GM18517 (cell line): ENCODE measurements at regions not wholly inside any gene's neighbourhood (a gene's known extent, or its start where the extent isn't known, plus 50 kb on each side); places are given as distances from the start of the nearest gene placed in this dataset.

ENCODE experiments used
- ATAC-seq: cut with Tn5 transposase; IDR thresholded peaks from one replicate; pipeline ENCODE4 v1.9.1; 2021; ENCODE audit warnings: mild to moderate bottlenecking, moderate library complexity; ENCODE audit not compliant: unreplicated experiment

DNA sequence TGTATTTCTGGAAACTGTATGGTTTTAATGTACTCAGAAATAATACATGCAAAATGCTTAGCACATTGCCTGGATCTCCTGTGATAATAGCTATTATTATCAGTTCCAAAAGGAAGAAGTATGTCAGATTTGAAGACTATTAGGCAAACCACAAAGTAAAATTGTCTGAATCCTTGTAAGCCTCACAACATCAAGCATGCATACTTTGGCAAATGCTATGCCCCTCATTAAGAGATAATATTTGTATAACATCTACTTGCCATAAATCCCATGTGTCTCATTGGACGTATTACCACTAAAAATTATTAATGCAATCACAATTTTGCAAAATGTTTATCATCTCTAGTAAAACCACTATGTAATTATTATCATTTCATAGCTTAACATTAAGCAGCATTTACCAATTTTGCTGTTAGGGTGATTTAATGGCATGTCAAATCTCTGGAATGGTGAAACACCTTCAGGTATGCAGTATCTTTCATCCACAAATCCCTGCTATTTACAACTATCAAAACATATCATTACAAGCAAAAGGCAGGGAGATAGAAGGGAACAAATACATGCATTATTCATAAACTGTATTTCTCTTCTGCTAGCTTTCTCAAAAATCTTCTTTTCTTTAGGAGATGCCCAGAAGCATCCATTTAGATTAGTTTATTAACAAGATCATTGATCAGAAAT lies 974.6 kb upstream of the RAG2 start:
- ATAC-seq, result no peak

DNA sequence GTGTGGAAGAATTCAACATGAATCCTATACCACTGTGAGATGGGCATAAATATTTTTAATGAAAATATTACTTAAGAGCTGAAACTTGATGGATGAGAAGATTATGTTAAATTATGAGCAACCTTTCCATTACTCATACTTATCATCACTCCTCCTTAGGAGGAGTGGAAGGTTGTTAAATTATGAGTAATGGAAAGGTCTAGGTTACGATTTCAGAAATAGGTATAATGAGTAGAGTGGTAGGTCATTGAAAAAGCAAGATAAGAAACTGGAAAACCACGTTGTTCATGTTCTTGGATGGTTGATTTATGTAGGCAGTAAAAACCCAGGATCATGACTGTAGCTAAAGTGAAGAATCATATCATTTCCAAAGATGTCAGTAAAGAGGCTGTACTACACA lies 973.2 kb upstream of the RAG2 start:
- no peak for ATAC-seq

DNA sequence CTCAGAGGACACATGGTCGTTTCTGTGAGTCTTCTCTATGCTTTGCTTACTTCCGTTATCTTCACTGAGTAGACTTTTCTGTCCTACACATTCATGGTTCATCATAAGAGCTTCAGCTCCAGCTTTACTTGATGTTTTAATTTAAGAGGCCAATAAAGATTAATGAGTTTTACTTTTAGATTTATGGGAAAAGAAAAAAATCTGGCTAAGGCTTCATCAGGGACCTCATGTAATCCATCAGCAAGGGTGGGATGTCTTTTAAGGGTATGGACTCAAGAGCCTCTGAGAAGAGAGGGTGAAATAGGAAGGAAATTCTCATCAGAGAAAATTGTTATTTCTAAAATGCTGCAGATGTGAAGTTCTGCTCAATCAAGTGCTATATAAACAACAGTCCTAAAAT lies 963.0 kb upstream of the RAG2 start:
- no peak for ATAC-seq

DNA sequence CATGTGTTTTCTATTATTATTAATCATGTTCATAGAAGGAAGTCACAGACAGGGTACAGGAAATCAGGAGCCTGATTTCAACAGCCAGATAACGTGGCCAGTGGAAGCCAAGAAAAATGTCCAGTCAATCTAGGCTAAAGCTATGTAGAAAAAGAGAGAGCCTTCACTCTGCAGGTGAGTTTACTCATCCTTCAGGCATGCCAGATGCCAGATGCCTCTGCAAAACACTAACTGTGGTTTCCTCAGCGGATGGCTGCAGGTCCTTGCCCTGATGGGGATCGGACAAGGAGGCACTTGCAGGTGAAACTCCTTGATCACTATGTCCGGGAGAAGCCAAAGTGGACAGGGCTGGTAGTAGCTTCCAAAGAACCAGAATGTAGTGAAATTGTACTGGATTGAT lies 962.3 kb upstream of the RAG2 start:
- no peak for ATAC-seq

DNA sequence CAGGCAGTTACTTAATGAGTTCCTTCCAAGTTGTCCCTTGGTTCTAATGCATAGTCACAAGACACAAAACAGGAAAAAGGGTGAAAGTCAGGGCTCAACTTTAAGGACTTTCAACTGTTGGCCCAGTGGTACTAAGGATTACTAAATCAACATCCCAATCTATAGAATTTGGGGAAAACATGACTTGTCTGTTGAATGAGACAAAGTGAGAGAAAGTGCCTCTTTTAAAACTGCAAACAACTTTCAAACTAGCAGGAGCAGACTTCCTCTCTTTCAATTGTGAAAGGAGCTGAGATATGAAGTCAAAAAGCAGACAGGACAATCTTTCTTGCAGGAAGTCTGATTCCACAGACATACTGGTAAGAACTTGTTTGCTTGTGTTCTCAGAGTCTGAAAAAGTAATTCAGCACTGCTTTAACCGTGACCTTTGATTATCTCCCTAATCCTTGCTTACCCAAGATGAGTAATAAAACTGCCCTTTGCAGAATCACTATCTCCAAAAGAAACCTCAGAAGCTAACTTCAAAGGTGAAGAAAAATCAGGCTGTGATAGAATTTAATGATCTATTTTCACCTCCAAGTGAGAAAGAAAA lies 960.7 kb upstream of the RAG2 start:
- ATAC-seq, result no peak

DNA sequence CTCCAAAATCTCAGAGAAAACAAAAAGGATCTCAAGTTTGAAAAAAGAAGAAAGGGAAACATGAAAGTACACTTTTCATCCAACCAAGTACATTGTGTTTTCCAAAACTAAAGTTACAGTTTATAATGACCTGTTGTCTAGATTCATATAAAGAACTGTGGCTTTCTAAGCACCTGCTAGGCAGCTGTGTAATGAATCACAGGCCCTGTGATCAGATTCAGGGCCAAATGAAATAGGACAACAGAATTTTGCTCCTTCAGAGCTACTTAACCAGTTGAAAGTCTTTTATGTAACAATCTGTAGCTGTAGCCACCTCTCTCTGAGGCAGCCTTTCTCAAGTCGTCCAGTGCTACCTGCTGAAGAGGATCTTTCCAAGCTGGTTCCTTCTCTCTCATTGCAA lies 960.0 kb upstream of the RAG2 start:
- ATAC-seq, result no peak

DNA sequence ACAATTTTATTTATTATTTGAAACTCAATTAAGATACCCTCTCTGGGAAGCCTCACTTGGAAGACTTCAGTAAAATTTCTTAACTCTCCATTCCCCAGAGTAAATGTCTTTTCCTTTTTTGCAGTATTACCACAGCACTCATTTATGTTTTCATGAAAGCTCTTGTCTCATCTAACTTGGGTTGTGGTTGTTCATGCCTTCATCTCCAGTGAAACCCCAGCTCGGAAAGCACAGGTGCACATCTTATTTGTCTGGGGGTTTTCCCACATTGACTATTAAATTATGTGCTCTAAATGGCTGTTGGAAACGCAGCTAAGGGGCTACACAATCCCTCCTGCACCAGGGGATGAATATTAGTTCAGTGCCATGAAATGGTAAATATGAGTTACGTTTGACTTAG lies 954.2 kb upstream of the RAG2 start:
- ATAC-seq, result no peak

DNA sequence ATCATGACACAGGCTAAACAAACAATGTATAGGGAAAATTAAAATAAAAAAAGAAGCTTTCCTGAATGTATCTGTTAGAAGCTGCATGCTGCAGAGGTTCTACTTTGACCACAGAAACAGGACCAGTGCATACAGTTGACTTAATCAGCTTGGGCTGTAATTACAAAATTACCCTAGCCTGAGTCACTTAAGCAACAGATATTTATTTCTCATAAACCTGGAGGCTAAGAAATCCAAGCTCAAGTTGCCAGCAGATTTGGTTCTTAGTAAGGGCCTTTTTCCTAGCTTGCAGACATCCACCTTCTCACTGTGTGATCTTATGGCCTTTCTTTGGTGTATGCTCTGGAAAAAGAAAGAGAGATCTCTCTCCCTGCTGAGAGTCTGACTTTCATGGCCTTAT lies 946.5 kb upstream of the RAG2 start:
- no peak for ATAC-seq

DNA sequence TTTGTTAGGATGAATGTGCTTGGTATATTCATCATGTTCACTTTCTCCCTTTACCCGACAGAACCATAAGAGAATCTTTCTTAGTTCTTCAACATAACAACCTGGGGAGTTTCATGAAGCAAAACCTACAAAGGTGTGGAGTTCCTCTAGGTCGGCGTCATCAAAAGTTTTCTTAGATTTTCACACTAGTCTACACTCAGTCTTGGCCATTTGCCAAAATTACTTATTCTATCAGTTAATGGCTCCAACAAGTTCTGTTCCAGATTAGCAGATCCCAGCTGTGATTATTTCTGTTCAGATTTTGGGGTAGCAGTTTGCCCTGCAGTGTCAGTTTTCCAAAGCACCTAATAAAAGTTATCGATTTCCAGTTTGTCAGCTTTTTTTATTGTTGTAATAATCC lies 935.8 kb upstream of the RAG2 start:
- no peak for ATAC-seq

DNA sequence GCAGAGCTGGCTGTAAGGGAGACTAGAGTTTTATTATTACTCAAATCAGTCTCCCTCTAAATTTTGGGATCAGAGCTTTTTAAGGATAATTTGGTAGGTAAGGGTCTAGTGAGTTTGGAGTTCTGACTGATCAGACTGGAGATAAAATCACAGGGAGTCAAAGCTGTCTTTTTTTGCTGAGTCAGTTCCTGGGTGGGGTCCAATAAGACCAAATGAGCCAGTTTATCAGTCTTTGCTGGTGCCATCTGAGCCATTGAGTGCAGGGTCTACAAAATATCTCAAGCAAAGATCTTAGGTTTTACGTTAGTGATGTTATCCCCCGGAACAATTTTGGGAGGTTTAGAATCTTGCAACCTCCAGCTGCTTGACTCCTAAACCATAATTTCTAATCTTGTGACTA lies 935.1 kb upstream of the RAG2 start:
- no peak for ATAC-seq

DNA sequence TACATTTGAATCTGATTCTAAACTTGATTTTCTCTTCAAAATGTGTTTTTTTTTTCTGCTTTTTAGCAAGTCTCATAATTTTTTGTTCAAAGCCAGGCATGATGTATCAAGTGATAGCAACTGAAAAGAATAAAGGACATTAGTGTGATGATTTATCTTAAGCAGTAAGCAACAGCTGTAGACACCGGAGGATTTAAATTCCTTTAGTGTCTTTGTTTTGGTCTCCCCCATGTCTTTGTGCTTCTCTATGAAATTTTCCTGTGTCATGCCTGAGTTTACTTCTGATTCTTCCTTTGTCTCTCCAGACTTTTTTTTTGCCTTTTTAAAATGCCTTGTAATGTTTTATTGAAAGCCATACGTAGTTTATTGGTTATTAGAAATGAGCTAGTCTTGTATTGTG lies 934.2 kb upstream of the RAG2 start:
- no peak for ATAC-seq

DNA sequence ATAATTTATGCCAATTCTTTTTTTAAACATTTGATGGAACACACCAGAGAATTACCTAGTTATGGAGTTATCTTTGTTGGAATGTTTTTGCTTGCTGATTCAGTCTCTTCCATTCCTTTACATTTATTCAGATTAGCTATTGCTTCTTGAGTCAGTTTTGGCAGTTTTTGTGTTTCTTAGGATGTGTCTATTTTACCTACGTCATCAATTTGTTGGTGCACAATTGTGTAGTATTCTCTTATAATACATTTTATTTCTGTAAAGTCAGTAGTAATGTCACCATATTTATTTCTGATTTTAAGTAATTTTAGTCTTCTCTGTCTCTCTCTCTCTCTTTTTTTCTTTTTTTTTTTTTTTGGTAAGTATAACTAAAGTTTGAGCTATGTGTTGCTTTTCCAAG lies 929.5 kb upstream of the RAG2 start:
- ATAC-seq, result no peak

DNA sequence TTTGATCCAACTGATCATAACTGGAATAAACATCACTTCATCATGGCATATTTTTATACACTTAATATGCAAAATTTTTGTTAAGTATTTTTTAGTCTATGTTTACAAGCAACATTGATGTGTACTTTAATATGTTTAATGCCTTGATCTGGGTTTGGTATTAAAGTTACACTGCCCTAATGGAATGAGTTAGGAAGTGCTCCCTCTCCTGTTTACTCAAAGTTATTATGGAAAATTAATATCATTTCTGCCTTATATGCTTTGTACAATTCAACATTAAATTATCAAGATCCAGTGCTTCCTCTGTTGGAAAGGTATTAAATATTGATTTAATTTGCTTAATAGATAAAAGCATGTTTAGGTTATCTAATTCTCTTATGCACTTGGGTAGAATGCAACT lies 927.3 kb upstream of the RAG2 start:
- ATAC-seq, result no peak

DNA sequence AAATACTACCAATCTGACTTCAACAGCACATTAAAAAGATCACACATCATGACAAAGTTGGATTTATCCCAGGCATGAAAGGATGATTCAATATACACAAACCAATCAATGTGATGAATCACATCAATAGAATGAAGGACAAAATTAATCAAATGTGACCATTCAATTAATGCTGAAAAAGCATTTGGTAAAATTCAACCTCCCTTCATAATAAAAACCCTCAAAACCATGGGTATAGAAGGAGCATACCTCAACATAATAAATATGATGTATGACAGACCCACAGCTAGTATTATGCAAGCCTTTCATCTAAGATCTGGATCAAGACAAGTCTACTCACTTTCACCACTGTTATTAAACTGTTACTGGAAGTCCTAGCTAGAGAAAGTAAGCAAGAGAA lies 921.7 kb upstream of the RAG2 start:
- no peak for ATAC-seq

DNA sequence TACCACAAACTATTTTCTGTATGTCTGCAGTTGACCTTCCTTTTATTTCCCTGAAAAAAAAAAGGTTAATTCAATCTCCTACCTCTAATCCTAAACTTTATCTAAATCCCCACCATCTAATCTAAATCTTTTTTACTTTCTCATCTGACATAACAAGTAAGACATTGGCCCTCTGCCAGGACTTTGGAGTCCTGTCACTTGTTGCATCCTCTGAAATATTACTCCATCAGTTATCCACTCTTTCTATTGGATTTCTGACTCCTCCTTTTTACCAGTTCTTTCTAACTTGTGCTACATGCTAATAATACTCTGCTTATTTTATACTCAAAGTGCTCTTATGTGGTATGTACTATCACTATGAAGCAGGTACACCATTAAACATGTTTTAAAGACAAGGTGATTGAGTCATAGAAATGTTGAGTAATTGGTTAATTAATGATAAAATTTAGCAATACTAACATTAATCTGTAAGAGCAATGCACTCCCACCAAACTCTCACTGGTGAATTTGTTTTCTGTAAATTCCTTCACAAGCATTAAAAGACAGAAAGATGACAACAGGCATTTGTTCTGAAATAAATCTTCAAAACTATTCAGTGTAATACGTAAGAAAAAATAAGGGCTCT lies 914.2 kb upstream of the RAG2 start:
- no peak for ATAC-seq

DNA sequence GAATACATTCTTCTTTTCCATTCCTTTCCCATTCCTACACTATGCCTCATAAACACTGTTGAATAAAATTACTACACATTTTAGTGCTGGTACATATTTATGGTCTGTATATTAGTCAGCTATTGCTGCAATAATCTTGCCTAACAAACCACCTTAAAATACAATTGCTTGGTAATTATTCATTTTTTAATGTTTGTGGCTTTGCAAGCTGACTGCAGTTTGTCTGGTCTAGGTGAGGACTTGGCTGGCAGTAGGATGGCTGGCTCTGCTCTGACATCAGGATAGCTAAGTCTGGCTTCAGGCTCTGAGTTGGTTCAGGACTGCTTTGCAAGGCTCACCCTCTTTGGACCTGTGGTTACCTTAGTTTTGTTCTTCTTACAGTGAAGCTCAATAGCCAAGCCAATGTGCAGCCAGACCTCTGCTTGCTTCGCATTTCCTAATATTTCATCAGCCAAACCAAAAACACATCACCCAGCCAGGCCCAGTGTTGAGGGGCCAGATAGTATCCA lies 913.4 kb upstream of the RAG2 start:
- ATAC-seq, result no peak

DNA sequence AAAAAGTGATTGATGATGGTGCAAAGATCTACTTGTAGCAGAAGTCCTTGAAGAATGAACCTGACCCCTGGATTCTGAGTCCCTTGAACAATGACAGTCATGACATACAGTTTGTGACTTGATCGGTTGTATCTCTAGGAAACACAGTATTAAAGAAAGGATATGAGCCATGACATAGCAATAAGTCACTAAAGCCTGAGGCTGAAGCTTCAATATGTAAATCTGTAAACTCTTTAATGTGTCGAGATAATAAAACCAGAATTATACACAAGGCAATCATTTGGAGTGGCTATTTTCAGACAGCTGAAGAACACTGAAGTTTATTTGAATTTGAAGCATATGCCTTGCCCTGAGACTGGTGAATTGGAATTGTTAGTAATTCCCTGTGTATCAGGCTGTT lies 911.5 kb upstream of the RAG2 start:
- ATAC-seq, result no peak

DNA sequence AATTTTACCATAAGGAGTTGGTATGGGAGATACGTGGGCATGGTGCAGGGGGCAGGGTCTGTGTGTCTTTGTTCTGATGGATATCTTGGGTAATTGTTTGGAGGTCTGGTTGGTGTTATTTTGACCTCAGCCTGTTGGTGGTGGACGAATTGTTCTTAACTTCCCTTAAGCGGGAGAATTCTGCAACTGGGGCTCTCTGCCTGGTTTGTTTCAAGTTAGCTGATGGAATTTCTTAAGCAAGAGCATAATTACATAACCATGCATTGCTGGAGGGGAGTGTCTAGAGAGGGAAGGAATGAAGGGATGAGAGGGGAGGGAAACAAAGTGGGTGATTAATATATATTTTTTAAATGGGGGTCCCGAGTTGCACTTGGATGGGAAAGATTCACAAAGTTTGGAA lies 908.5 kb upstream of the RAG2 start:
- ATAC-seq, result no peak

DNA sequence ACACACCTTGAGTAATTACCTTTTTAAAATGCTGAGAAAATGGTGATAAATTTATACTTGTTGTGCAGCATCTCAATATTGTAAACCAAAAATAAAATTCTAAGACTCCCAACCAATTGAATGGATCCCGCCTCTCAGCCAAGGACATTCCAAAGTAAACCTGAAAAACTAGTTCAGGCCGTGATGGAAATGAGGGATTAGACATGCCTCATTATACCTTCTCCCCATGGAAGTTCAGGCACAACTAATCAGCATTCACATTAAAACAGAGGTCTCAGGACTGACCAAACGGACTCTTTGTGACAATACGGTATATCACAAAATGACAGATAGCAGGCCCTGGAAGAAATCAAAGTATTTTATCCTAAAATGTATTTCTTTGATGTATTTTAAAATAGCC lies 907.4 kb upstream of the RAG2 start:
- no peak for ATAC-seq

DNA sequence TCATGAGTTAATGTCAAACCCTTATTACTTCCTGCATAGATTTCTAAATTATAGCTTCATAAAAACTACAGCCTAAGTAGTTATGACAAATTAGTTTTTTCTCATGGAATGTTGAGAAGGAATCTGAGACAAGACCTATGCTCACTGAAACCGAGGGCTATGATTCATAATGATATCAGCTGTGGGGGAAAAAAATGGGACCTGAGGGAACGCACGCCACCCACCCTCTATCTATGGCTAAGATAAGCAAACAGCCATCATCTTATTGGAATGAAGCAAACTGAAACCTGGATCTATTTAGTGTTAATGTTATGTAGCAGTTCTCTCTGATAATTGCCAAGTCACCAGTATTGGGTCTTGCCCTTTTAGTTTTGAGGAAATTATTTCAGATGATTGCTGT lies 906.9 kb upstream of the RAG2 start:
- no peak for ATAC-seq

DNA sequence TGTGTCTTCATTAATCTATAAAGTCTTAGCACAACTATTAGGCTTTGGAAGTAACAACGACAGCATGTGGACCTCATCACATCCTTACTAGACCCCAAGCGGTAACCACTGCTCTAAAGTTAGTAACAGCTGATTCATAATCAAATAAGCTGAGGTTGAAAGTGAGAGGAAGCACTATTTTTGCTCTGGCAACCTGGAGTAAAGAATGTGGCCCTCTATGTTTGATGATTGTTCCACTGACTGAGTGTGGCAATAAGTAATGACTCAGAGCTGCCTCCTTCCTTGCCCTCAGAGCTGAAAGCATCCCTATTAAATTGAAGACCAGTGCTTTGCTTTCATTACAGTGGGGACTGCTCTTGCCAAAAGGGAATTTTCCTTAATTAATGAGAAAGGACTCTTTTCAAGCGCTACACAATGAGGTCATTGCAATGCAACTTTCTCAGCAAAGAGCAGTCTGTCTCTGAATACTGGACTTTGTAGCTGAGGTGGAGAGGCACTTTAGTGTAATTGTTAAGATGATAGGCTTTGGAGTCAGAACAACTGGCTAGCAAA lies 906.1 kb upstream of the RAG2 start:
- ATAC-seq, result peak; percentile 87

DNA sequence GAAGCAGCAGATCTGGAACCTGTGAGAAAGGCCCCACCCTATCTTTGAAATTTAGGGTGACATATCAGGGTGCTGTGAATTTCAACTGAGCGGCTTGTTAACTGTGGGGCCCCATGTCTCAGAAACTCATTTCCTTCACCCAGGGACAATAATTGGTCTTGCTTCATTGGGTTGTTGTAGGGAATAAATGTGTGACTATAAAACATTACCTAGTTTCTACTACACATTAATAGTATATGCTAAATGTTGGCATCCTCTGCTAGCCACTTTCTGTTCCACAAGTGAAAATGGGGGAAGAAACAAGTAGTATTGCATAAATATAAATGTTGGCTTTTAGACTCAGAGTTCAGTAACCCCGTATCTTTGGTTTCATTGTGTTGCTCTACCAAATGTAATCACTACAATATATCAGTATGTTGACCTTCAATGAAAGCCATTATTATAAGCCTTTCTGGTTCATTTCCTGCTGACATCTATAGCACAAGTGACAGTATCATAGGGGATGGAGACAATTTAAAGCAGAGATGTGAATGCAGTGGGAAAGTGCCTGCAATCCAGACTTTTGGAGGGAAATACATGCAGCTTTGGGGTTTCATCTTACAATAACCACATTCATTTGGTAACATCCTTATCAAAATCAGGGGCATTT lies 905.5 kb upstream of the RAG2 start:
- peak; percentile 46 for ATAC-seq
